ENCODE measurements at regions not wholly inside any gene's neighbourhood (a gene's known extent, or its start where the extent isn't known, plus 50 kb on each side); places are given as distances from the start of the nearest gene placed in this dataset.

GRCh38 chr2:104430359-104430740, 423.6 kb upstream of the POU3F3 start:
- no peaks in the 10 kb centered on the region for H3K36me3 ChIP-seq
- ATAC-seq, result no peak

GRCh38 chr2:104430852-104431251, 423.1 kb upstream of the POU3F3 start:
- DNase-seq (no peak), ATAC-seq (no peak)
- no peaks in the 10 kb centered on the region for H3K36me3 ChIP-seq
- H3K4me3 ChIP-seq, result no peak overlapping the region
- peaks cover 0 to 19% (median 7%) of the 10 kb centered on the region in 4 donors for H3K4me1 ChIP-seq
- WGBS (ENCODE audit: insufficient coverage, low coverage, low lambda C conversion rate, missing lambda C conversion rate), result 90% methylated on average over 7 of the region's 7 CpGs
- TF ChIP-seq POLR2A (IDR thresholded peaks at IDR 0.05) (no peak), CTCF (IDR thresholded peaks at IDR 0.05) (no peak)
- intact Hi-C loops (cut with DNase I), result no loop called here
- H3K27me3 ChIP-seq, result no peaks in the 10 kb centered on the region
- H3K9me3 ChIP-seq, result no peaks in the 10 kb centered on the region
- no peak overlapping the region for H3K27ac ChIP-seq

More at GRCh38 chr2:104430359-104430740, 423.6 kb upstream of the POU3F3 start:
- Histone ChIP-seq H3K27ac (no peak overlapping the region), H3K4me3 (no peak overlapping the region), H3K4me1 (peaks cover 0 to 24% (median 8%) of the 10 kb centered on the region in 4 donors), H3K27me3 (no peaks in the 10 kb centered on the region), H3K9me3 (no peaks in the 10 kb centered on the region)
- DNase-seq, result no peak
- TF ChIP-seq POLR2A (IDR thresholded peaks at IDR 0.05) (no peak), CTCF (IDR thresholded peaks at IDR 0.05) (no peak)
- 83% methylated on average over 8 of the region's 10 CpGs for WGBS (ENCODE audit: insufficient coverage, low coverage, low lambda C conversion rate, missing lambda C conversion rate)
- intact Hi-C loops (cut with DNase I), result no loop called here

- ATAC-seq (no peak), DNase-seq (no peak)
- Histone ChIP-seq H3K27ac (no peak overlapping the region), H3K27me3 (no peaks in the 10 kb centered on the region), H3K4me3 (no peak overlapping the region), H3K36me3 (no peaks in the 10 kb centered on the region), H3K4me1 (peaks cover 0 to 10% (median 2%) of the 10 kb centered on the region in 4 donors), H3K9me3 (no peaks in the 10 kb centered on the region)
- TF ChIP-seq CTCF (IDR thresholded peaks at IDR 0.05) (no peak), POLR2A (IDR thresholded peaks at IDR 0.05) (no peak)
- 89% methylated on average over 7 of the region's 7 CpGs for WGBS (ENCODE audit: insufficient coverage, low coverage, low lambda C conversion rate, missing lambda C conversion rate)
- intact Hi-C loops (cut with DNase I), result no loop called here
Measured at GRCh38 chr2:104431701-104432121, 422.2 kb upstream of the POU3F3 start.

GRCh38 chr2:104432401-104432800, 421.5 kb upstream of the POU3F3 start:
- Histone ChIP-seq H3K9me3 (no peaks in the 10 kb centered on the region), H3K36me3 (no peaks in the 10 kb centered on the region), H3K4me1 (peaks cover 0 to 5% (median 0%) of the 10 kb centered on the region in 4 donors), H3K27ac (no peak overlapping the region), H3K27me3 (no peaks in the 10 kb centered on the region), H3K4me3 (no peak overlapping the region)
- no peak for ATAC-seq
- 81% methylated on average over 5 of the region's 5 CpGs for WGBS (ENCODE audit: insufficient coverage, low coverage, low lambda C conversion rate, missing lambda C conversion rate)
- intact Hi-C loops (cut with DNase I), result no loop called here
- DNase-seq, result no peak
- no peak for TF ChIP-seq CTCF (IDR thresholded peaks at IDR 0.05)
- no peak for TF ChIP-seq POLR2A (IDR thresholded peaks at IDR 0.05)

- Histone ChIP-seq H3K9me3 (no peaks in the 10 kb centered on the region), H3K4me3 (no peak overlapping the region), H3K36me3 (no peaks in the 10 kb centered on the region), H3K4me1 (peaks cover 0 to 5% (median 0%) of the 10 kb centered on the region in 4 donors), H3K27ac (no peak overlapping the region), H3K27me3 (no peaks in the 10 kb centered on the region)
- no peak for DNase-seq
- WGBS (ENCODE audit: insufficient coverage, low coverage, low lambda C conversion rate, missing lambda C conversion rate), result 84% methylated on average over 2 of the region's 2 CpGs
- TF ChIP-seq POLR2A (IDR thresholded peaks at IDR 0.05), result no peak
- TF ChIP-seq CTCF (IDR thresholded peaks at IDR 0.05), result no peak
- ATAC-seq, result no peak
- intact Hi-C loops (cut with DNase I), result no loop called here
Measured at GRCh38 chr2:104432991-104433390, 420.9 kb upstream of the POU3F3 start.
